Liver (tissue), 3 donors: ENCODE measurements at regions not wholly inside any gene's neighbourhood (a gene's known extent, or its start where the extent isn't known, plus 50 kb on each side); places are given as distances from the start of the nearest gene placed in this dataset.

Source experiments
- EGR1 ChIP-seq, 2 donors: IDR thresholded peaks; 2 replicates each; pipeline ENCODE4 v1.6.1; 2016 to 2018; ENCODE audit warnings: antibody characterized with exemption in 2 of 2, low read depth in 2 of 2
- FOXA1 ChIP-seq: IDR thresholded peaks from 2 replicates; pipeline ENCODE4 v1.6.1; 2016; ENCODE audit warnings: antibody characterized with exemption
- GABPA ChIP-seq, 2 donors: IDR thresholded peaks in 1 of 2; conservative IDR thresholded peaks in 1 of 2; 2 replicates each; pipeline ENCODE4 v1.6.1; 2016; ENCODE audit warnings: antibody characterized with exemption in 2 of 2, mild to moderate bottlenecking in 1 of 2, moderate library complexity in 1 of 2
- HNF4G ChIP-seq: IDR thresholded peaks from 2 replicates; pipeline ENCODE4 v1.6.1; 2016; ENCODE audit warnings: antibody characterized with exemption
- RAD21 ChIP-seq, 2 donors: IDR thresholded peaks; 2 replicates each; pipeline ENCODE4 v1.6.1; 2016; ENCODE audit warnings: antibody characterized with exemption in 2 of 2, mild to moderate bottlenecking in 2 of 2
- SP1 ChIP-seq: IDR thresholded peaks from 2 replicates; pipeline ENCODE4 v1.6.1; 2018; ENCODE audit warnings: antibody characterized with exemption, mild to moderate bottlenecking
- YY1 ChIP-seq: IDR thresholded peaks from 2 replicates; pipeline ENCODE4 v1.6.1; 2016; ENCODE audit warnings: antibody characterized with exemption, mild to moderate bottlenecking
- TF ChIP-seq, protein P1 (sequence below): fragments of 150-350 bp; IDR thresholded peaks from 2 replicates; pipeline ENCODE4 v1.5.1; 2017; ENCODE audit warnings: improper control_type of control experiment, low read depth, low read length; ENCODE audit not compliant: missing input control
- TF ChIP-seq, protein P2 (sequence below): IDR thresholded peaks from 2 replicates; pipeline ENCODE4 v1.6.1; 2016; ENCODE audit warnings: antibody characterized with exemption
- TF ChIP-seq, protein P3 (sequence below): IDR thresholded peaks from 2 replicates; pipeline ENCODE4 v1.6.1; 2016; ENCODE audit warnings: antibody characterized with exemption, mild to moderate bottlenecking
- TF ChIP-seq, protein P4 (sequence below): IDR thresholded peaks from 2 replicates; pipeline ENCODE4 v1.6.1; 2016; ENCODE audit warnings: antibody characterized with exemption
- donor health status: healthy.
- donor health status: healthy.

DNA sequence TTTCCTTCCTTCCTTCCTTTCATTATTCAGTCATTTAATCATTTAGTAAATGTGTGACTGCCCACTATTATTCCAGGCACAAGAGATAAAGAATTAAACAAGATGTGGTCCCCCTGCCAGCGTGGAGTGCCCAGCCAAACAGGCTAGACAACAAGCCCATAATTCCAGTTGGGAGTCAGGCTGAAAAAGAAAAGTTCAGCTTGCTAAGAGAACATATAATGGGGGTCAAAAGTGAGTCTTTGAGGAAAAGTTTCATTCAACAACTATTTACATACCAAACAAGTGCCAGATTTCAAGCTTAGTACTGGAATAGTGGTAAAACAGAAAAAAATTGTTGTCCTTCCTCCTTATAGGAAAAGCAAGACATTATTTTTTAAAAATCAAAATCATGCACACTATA, 523.7 kb downstream of the TAFA4 start:
- TF ChIP-seq, protein P1, sequence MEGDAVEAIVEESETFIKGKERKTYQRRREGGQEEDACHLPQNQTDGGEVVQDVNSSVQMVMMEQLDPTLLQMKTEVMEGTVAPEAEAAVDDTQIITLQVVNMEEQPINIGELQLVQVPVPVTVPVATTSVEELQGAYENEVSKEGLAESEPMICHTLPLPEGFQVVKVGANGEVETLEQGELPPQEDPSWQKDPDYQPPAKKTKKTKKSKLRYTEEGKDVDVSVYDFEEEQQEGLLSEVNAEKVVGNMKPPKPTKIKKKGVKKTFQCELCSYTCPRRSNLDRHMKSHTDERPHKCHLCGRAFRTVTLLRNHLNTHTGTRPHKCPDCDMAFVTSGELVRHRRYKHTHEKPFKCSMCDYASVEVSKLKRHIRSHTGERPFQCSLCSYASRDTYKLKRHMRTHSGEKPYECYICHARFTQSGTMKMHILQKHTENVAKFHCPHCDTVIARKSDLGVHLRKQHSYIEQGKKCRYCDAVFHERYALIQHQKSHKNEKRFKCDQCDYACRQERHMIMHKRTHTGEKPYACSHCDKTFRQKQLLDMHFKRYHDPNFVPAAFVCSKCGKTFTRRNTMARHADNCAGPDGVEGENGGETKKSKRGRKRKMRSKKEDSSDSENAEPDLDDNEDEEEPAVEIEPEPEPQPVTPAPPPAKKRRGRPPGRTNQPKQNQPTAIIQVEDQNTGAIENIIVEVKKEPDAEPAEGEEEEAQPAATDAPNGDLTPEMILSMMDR, result no peak
- TF ChIP-seq, protein P2, sequence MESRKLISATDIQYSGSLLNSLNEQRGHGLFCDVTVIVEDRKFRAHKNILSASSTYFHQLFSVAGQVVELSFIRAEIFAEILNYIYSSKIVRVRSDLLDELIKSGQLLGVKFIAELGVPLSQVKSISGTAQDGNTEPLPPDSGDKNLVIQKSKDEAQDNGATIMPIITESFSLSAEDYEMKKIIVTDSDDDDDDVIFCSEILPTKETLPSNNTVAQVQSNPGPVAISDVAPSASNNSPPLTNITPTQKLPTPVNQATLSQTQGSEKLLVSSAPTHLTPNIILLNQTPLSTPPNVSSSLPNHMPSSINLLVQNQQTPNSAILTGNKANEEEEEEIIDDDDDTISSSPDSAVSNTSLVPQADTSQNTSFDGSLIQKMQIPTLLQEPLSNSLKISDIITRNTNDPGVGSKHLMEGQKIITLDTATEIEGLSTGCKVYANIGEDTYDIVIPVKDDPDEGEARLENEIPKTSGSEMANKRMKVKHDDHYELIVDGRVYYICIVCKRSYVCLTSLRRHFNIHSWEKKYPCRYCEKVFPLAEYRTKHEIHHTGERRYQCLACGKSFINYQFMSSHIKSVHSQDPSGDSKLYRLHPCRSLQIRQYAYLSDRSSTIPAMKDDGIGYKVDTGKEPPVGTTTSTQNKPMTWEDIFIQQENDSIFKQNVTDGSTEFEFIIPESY, result no peak
- TF ChIP-seq, protein P3, sequence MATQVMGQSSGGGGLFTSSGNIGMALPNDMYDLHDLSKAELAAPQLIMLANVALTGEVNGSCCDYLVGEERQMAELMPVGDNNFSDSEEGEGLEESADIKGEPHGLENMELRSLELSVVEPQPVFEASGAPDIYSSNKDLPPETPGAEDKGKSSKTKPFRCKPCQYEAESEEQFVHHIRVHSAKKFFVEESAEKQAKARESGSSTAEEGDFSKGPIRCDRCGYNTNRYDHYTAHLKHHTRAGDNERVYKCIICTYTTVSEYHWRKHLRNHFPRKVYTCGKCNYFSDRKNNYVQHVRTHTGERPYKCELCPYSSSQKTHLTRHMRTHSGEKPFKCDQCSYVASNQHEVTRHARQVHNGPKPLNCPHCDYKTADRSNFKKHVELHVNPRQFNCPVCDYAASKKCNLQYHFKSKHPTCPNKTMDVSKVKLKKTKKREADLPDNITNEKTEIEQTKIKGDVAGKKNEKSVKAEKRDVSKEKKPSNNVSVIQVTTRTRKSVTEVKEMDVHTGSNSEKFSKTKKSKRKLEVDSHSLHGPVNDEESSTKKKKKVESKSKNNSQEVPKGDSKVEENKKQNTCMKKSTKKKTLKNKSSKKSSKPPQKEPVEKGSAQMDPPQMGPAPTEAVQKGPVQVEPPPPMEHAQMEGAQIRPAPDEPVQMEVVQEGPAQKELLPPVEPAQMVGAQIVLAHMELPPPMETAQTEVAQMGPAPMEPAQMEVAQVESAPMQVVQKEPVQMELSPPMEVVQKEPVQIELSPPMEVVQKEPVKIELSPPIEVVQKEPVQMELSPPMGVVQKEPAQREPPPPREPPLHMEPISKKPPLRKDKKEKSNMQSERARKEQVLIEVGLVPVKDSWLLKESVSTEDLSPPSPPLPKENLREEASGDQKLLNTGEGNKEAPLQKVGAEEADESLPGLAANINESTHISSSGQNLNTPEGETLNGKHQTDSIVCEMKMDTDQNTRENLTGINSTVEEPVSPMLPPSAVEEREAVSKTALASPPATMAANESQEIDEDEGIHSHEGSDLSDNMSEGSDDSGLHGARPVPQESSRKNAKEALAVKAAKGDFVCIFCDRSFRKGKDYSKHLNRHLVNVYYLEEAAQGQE, result no peak
- TF ChIP-seq, protein P4, sequence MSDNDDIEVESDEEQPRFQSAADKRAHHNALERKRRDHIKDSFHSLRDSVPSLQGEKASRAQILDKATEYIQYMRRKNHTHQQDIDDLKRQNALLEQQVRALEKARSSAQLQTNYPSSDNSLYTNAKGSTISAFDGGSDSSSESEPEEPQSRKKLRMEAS, result no peak
- TF ChIP-seq FOXA1 (no peak), HNF4G (no peak), YY1 (no peak), EGR1 (IDR thresholded peaks at IDR 0.05; ENCODE audit: low read depth in 2 of 2) (no peak), RAD21 (IDR thresholded peaks at IDR 0.05) (no peak), GABPA (IDR thresholded peaks at IDR 0.05 in 1 of 2, conservative IDR thresholded peaks at IDR 0.05 in 1 of 2) (no peak), SP1 (no peak)
